ENCODE measurements at regions not wholly inside any gene's neighbourhood (a gene's known extent, or its start where the extent isn't known, plus 50 kb on each side); places are given as distances from the start of the nearest gene placed in this dataset.

DNA sequence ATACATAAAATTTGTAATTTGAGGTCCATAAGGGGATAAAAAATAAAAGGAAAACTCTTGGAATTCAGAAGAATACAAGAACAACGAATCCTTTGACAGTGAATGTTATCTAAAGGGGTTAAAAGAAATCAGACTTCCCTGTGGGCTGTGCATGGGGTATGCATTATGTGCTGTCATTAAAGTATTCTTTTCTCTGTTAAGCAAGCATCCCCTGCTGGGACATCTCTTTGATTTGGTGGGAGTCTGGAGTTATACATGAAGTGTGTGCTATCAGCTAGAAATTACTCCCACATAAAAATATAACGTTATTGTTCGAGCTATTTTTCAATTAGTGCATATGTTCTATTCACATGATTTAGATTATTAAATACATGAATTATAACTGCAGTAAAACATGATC lies 195.2 kb downstream of the CENPW start:
- H3K4me1 ChIP-seq (ENCODE audit: insufficient read depth), result no peaks in the 10 kb centered on the region
- no peak for DNase-seq (ENCODE audit: extremely low spot score)
- no peak overlapping the region for H3K4me3 ChIP-seq (ENCODE audit: low read depth, low read length)
- 78% methylated on average over 3 of the region's 3 CpGs for WGBS
- no peaks in the 10 kb centered on the region for H3K36me3 ChIP-seq (ENCODE audit: insufficient read depth)
- H3K27ac ChIP-seq (ENCODE audit: low read depth), result no peak overlapping the region

DNA sequence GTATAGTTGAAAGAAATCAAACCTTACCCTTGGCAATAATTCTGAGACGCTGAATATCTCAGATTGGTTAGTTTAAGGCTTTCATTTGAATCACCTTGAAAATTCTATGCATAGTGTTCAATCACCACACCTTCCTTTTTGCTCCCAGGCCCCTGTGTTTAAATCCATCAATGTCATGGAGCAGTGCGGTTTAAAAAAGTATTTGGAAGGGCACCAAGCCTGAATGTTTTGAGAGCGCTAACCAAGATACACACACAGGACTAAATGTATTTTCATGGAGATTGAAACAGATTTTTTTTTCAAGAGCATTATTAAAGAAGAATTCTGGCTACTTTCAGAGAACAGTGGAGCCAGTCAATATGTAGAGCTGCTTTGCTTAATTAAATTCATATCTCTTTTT lies 195.7 kb downstream of the CENPW start:
- DNase-seq (ENCODE audit: extremely low spot score), result no peak
- no peaks in the 10 kb centered on the region for H3K4me1 ChIP-seq (ENCODE audit: insufficient read depth)
- H3K36me3 ChIP-seq (ENCODE audit: insufficient read depth), result no peaks in the 10 kb centered on the region
- no peak overlapping the region for H3K4me3 ChIP-seq (ENCODE audit: low read depth, low read length)
- 76% methylated on average over 3 of the region's 3 CpGs for WGBS
- H3K27ac ChIP-seq (ENCODE audit: low read depth), result no peak overlapping the region

DNA sequence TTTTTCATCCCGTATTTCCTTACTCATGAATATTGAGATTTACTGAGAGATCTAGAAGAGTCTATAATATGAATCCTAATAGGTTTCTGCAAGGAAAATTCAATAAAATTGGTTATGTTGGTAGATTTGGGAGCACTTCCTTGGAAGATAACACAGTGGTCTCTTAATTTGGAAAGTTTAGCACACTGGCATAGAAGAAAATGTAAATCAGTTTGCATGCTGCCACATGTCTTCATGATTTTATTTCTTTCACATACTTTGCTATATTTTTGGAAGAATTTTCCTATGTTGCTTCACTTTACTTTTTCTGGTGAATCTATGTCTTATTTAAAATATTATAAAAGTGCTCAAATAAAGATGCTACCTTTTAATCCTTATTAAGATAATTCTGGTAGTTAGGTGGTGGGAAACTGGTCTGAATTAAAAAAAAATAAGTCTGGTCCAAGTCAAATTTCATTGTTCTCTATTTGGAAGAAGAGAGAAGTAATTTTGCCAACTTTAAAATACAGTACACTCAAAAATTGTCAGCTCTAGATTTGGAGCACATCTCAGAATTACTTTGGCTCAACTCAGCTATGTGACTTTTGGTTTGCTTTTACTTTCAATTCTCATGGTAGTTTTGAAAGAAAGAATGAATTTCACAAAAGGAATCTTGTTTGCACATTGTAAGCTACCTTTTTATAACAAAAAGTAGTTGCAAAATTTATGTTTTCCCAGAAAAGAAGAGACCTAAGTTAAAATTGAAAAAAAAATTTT lies 197.3 kb downstream of the CENPW start:
- no peak for DNase-seq (ENCODE audit: extremely low spot score)
- H3K36me3 ChIP-seq (ENCODE audit: insufficient read depth), result no peaks in the 10 kb centered on the region
- no peaks in the 10 kb centered on the region for H3K4me1 ChIP-seq (ENCODE audit: insufficient read depth)
- H3K27ac ChIP-seq (ENCODE audit: low read depth), result no peak overlapping the region
- H3K4me3 ChIP-seq (ENCODE audit: low read depth, low read length), result no peak overlapping the region
- WGBS, result 95% methylated on average over 1 of the region's 1 CpG

DNA sequence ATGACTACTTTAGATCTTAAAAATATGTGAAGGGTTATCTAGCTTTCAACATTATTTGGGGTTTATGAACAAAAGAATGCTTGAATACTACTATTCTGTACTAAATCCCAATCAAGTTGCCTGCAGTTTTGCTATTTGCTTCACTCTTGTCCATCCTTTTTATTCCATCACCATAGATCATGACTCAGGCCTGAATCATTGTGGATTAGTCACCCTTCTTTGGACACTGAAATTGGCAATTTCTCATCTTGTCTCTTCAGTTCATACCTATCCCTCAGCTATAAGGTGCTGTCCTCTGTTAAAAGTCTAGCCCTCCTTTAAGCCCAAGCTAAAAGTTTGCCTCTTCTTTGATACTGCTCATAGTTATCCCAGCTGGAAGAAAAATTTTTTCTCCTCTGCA lies 199.1 kb downstream of the CENPW start:
- no peaks in the 10 kb centered on the region for H3K4me1 ChIP-seq (ENCODE audit: insufficient read depth)
- no peak for DNase-seq (ENCODE audit: extremely low spot score)
- no peak overlapping the region for H3K4me3 ChIP-seq (ENCODE audit: low read depth, low read length)
- H3K27ac ChIP-seq (ENCODE audit: low read depth), result no peak overlapping the region
- no peaks in the 10 kb centered on the region for H3K36me3 ChIP-seq (ENCODE audit: insufficient read depth)

DNA sequence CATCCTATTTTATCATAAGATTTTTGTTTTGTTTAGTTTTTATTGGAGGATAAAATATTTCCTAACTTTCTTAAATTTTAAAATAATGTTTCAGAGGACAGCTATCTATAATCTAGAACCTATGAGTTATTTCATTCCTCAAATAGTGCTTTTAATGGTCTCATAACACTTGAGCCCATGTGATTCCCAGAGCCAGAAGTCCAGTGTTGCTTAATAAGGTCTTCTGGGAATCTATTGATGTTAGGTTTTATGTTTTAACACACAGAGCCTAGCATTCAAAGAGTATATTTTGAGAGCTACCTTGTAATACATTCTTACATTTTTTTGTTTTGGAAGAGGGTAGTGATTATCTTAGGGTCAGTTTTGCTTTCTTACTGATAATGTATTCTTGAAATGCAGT lies 200.2 kb downstream of the CENPW start:
- no peak overlapping the region for H3K27ac ChIP-seq (ENCODE audit: low read depth)
- no peak for DNase-seq (ENCODE audit: extremely low spot score)
- no peaks in the 10 kb centered on the region for H3K36me3 ChIP-seq (ENCODE audit: insufficient read depth)
- no peak overlapping the region for H3K4me3 ChIP-seq (ENCODE audit: low read depth, low read length)
- no peaks in the 10 kb centered on the region for H3K4me1 ChIP-seq (ENCODE audit: insufficient read depth)

DNA sequence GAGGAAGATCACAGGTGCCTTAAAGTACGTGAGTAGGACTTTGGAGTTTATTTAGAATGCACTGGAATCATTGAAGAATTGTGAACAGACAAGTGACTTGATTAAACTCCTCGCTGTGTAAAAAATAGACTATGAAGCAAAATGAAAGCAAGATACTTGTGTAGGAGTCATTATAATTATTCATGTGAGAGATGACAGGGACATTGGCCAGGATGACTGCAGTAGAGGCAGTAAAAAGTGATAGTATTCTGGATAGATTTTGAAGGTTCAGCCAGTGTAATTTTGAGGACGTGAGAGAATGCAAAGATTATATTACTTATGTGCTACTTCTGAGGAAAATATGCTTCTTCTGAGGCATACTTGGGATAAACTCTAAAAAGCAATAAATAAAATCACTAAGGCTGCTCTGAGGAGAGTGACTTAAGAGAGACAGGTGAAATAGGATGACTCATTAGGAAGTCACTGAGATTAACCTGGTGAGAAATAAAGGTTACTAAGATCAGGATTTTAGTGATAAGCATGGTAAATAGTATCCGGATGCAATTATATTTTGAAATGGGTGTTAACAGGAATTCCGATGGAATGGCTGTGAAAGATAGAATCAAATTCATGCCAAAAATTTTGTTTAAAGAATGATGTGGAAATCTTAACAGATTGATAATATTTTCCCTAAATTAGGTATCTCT lies 202.0 kb downstream of the CENPW start:
- H3K4me1 ChIP-seq (ENCODE audit: insufficient read depth), result no peaks in the 10 kb centered on the region
- H3K4me3 ChIP-seq (ENCODE audit: low read depth, low read length), result no peak overlapping the region
- H3K36me3 ChIP-seq (ENCODE audit: insufficient read depth), result no peaks in the 10 kb centered on the region
- no peak for DNase-seq (ENCODE audit: extremely low spot score)
- 69% methylated on average over 5 of the region's 5 CpGs for WGBS
- no peak overlapping the region for H3K27ac ChIP-seq (ENCODE audit: low read depth)

DNA sequence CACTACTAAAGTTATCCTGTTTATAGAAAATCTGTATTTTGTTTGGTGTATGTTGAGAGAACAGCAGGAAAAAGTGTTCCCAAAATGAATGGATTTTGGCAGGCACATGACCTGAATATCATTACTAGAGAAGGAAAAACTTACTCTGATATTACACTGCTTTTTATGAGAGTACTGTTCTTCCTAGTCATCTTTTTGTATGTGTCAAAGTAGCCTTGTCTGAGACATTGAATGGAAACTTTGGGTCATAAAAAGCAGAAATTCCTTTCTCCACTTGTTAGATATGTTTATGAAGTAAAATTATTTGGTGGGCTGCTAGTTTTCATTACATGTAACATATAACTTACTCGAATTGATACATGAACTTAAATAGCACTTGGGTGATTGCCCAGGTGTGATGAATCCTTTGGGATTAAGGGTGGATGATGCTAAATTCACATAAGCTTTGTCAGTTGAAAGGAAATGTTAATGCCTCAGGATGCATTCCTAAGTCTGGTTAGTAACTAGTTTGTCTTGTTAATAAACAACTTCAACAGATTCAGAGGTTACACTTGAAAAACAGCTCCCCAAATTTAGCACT lies 206.7 kb downstream of the CENPW start:
- DNase-seq (ENCODE audit: extremely low spot score), result no peak
- 22% methylated on average over 1 of the region's 1 CpG for WGBS
- H3K4me1 ChIP-seq (ENCODE audit: insufficient read depth), result no peaks in the 10 kb centered on the region
- no peaks in the 10 kb centered on the region for H3K36me3 ChIP-seq (ENCODE audit: insufficient read depth)
- H3K27ac ChIP-seq (ENCODE audit: low read depth), result no peak overlapping the region
- H3K4me3 ChIP-seq (ENCODE audit: low read depth, low read length), result no peak overlapping the region

DNA sequence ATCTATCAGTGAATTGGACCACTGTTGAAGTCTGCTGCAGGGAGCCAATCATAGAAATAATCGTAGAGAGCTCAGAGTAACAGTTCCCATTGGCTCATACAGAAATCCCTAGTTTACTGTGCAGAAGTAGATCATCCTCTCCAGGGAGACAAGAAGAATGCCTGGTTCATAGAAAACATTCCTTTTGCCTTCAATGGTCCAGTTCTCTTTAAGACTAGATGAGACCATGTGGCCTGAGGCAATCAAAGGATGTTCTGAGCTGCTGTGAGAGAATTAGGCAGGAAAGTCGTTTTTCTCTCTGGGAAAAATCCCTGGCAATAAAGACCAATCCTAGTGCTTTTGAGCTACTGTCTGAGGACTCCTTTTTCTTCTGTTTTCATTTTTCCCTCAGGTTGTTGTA lies 208.4 kb downstream of the CENPW start:
- Histone ChIP-seq H3K36me3 (ENCODE audit: insufficient read depth) (no peaks in the 10 kb centered on the region), H3K4me3 (ENCODE audit: low read depth, low read length) (no peak overlapping the region), H3K27ac (ENCODE audit: low read depth) (no peak overlapping the region), H3K4me1 (ENCODE audit: insufficient read depth) (no peaks in the 10 kb centered on the region)
- 72% methylated on average over 2 of the region's 2 CpGs for WGBS
- no peak for DNase-seq (ENCODE audit: extremely low spot score)

DNA sequence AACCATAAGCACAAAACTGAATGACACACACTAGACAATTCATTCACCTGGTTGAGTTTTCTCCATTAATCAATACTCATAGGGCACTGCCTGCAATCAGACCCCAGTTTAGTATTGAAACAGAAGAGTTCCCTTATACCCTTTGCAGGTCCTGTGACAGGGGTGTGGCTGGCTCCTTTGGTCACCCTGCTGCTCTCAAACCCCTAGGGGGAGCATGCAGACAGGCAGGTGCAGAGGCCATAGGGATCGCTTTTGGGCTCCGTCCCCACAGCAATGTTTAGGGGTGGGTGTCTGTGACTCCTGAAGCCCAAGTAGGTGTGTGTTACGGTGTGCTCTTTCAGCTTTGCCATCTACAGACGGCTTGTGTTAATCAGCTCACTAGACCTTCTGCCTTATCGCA lies 210.4 kb downstream of the CENPW start:
- 94% methylated on average over 5 of the region's 5 CpGs for WGBS
- no peak overlapping the region for H3K4me3 ChIP-seq (ENCODE audit: low read depth, low read length)
- no peak overlapping the region for H3K27ac ChIP-seq (ENCODE audit: low read depth)
- H3K4me1 ChIP-seq (ENCODE audit: insufficient read depth), result no peaks in the 10 kb centered on the region
- DNase-seq (ENCODE audit: extremely low spot score), result no peak
- no peaks in the 10 kb centered on the region for H3K36me3 ChIP-seq (ENCODE audit: insufficient read depth)

DNA sequence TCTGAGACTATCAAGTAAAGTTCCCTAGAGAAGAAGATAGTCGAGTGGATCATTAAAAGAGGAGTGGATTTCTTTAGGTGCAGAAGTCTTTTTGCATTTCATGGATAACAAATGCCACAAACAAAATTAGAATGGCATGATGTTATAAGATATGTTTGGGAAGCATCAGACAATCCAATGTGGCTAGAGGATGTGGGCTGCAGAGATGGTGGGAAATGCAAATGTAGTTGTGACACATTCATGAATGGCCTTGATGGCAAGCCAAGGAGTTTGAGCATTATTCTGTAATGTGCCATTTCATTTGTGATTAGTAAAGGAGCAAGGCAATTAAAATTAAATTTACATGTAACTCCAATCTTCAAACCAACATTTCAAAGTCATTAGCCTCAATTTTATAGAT lies 211.9 kb downstream of the CENPW start:
- 85% methylated on average over 1 of the region's 1 CpG for whole genome bisulfite sequencing

DNA sequence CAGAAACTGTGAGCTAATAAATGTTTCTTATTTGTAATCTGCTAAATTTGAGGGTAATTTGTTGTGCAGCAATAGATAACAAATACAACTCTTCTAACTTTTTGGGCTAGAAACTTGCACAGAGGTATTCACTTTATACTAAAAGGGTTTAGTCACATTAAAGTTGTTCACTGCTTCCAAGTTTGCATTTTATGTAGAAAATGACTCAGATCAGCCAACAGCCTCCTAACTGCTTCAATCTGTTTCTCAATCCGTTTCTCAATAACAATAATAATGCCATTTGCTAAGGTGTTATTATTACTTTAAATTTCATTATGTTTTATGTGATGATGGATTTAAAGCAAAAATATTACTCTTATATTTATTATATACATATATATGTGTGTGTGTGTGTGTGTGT lies 213.9 kb downstream of the CENPW start:
- H3K4me1 ChIP-seq (ENCODE audit: insufficient read depth), result no peaks in the 10 kb centered on the region
- H3K36me3 ChIP-seq (ENCODE audit: insufficient read depth), result no peaks in the 10 kb centered on the region
- H3K27ac ChIP-seq (ENCODE audit: low read depth), result no peak overlapping the region
- H3K4me3 ChIP-seq (ENCODE audit: low read depth, low read length), result no peak overlapping the region
- DNase-seq (ENCODE audit: extremely low spot score), result no peak
- 83% methylated on average over 1 of the region's 1 CpG for WGBS

More for the DNA sequence above, 211.9 kb downstream of the CENPW start:
- Histone ChIP-seq H3K4me1 (ENCODE audit: insufficient read depth) (no peaks in the 10 kb centered on the region), H3K36me3 (ENCODE audit: insufficient read depth) (no peaks in the 10 kb centered on the region), H3K4me3 (ENCODE audit: low read depth, low read length) (no peak overlapping the region), H3K27ac (ENCODE audit: low read depth) (no peak overlapping the region)
- DNase-seq (ENCODE audit: extremely low spot score), result no peak

DNA sequence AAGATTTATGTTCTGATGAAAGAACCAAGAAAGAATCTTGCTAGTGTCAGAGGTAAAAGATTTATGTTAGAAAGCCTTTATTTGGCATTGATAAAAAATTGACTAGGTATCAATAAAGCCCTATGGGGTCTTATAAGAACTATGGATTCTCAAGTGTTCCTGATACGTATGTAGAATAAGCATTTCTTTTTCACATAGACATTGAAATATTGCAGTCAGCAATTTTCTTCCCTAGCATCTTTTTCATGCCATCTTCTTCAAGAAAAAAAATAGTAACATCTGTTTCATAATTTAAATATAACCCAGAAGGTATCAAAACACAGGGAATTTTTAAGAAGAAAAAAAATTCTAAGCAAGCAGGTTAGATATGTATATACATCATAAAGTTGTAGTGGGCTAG lies 230.6 kb downstream of the CENPW start:
- 97% methylated on average over 1 of the region's 1 CpG for WGBS

DNA sequence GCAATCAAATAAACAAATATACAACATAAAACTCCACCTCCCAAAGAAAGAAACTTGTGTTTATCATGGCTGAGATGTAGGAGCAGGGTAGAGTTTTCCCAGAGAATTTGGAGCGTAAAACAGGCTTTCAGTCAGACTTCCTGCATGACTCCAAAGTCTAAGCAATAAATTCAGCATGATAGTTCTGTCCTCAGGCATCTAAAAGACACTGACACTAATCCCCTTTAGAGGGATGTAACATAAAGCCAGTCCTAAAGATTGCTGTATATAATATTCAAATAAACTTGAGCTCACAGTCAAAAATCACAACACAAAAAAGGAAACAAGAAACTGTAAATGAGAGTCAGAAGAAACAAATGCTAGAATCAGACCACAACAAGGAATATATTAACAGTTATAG lies 234.4 kb downstream of the CENPW start:
- Histone ChIP-seq H3K27ac (ENCODE audit: low read depth) (no peak overlapping the region), H3K4me3 (ENCODE audit: low read depth, low read length) (no peak overlapping the region), H3K36me3 (ENCODE audit: insufficient read depth) (no peaks in the 10 kb centered on the region), H3K4me1 (ENCODE audit: insufficient read depth) (no peaks in the 10 kb centered on the region)
- DNase-seq (ENCODE audit: extremely low spot score), result no peak
- WGBS, result 38% methylated on average over 1 of the region's 1 CpG

More for the DNA sequence above, 230.6 kb downstream of the CENPW start:
- no peaks in the 10 kb centered on the region for H3K36me3 ChIP-seq (ENCODE audit: insufficient read depth)
- H3K4me1 ChIP-seq (ENCODE audit: insufficient read depth), result no peaks in the 10 kb centered on the region
- DNase-seq (ENCODE audit: extremely low spot score), result no peak
- no peak overlapping the region for H3K4me3 ChIP-seq (ENCODE audit: low read depth, low read length)
- H3K27ac ChIP-seq (ENCODE audit: low read depth), result no peak overlapping the region

DNA sequence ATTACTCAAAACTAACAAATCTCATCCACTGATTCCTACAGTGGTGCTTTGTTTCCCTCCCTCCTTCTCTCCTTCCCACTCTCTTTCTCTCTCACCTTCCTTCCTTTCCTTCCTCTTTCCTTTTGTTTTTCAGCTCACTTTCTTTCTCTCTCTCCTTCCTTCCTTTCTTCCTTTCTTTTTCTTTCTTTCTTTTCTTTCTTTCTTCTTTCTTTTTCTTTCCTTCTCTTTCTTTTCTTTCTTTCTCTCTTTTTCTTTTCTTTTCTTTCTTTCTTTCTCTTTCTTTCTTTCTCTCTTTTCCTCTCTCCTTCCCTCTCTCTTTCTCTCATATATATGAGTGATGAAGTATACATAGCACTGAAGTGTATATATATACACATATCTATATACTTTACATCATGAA lies 241.4 kb downstream of the CENPW start:
- Histone ChIP-seq H3K36me3 (ENCODE audit: insufficient read depth) (no peaks in the 10 kb centered on the region), H3K4me1 (ENCODE audit: insufficient read depth) (no peaks in the 10 kb centered on the region), H3K27ac (ENCODE audit: low read depth) (no peak overlapping the region), H3K4me3 (ENCODE audit: low read depth, low read length) (no peak overlapping the region)
- no peak for DNase-seq (ENCODE audit: extremely low spot score)
